GM23248 (cell line): ENCODE measurements at regions not wholly inside any gene's neighbourhood (a gene's known extent, or its start where the extent isn't known, plus 50 kb on each side); places are given as distances from the start of the nearest gene placed in this dataset.

ENCODE experiments used
- DNase-seq: peaks from one replicate; pipeline ENCODE4 v3.0.0-alpha.2; 2015
- H2AFZ ChIP-seq: fragments of 200-600 bp; sonication (generic); 2 replicates; pipeline ENCODE4 v1.6.1; 2016; ENCODE audit warnings: antibody characterized with exemption
- H3F3A ChIP-seq: fragments of 200-600 bp; sonication (generic); 2 replicates; pipeline ENCODE4 v1.6.1; 2016; ENCODE audit warnings: mild to moderate bottlenecking, antibody characterized with exemption, mixed run types; ENCODE audit not compliant: insufficient read depth
- H3K27ac ChIP-seq: fragments of 200-600 bp; sonication (generic); 2 replicates; pipeline ENCODE4 v1.5.1; 2016; ENCODE audit warnings: mild to moderate bottlenecking
- H3K27me3 ChIP-seq: fragments of 200-600 bp; sonication (generic); replicated peaks from 2 replicates; pipeline ENCODE4 v1.6.1; 2016; ENCODE audit warnings: mild to moderate bottlenecking; ENCODE audit not compliant: insufficient read depth
- H3K36me3 ChIP-seq: fragments of 200-600 bp; sonication (generic); 2 replicates; pipeline ENCODE4 v1.6.1; 2016; ENCODE audit warnings: low read depth, mild to moderate bottlenecking
- H3K4me1 ChIP-seq: fragments of 200-600 bp; sonication (generic); 2 replicates; pipeline ENCODE4 v1.6.1; 2016; ENCODE audit warnings: mild to moderate bottlenecking; ENCODE audit not compliant: insufficient read depth
- H3K4me2 ChIP-seq: fragments of 200-600 bp; sonication (generic); one replicate; pipeline ENCODE4 v1.6.1; 2016; ENCODE audit warnings: mild to moderate bottlenecking; ENCODE audit not compliant: unreplicated experiment
- H3K4me3 ChIP-seq: fragments of 200-600 bp; sonication (generic); 2 replicates; pipeline ENCODE4 v1.5.1; 2016; ENCODE audit warnings: mild to moderate bottlenecking
- H3K79me2 ChIP-seq: fragments of 200-600 bp; sonication (generic); 2 replicates; pipeline ENCODE4 v1.6.1; 2016; ENCODE audit warnings: mild to moderate bottlenecking; ENCODE audit not compliant: insufficient read depth
- H3K9ac ChIP-seq: fragments of 200-600 bp; sonication (generic); 2 replicates; pipeline ENCODE4 v1.6.1; 2016; ENCODE audit warnings: mild to moderate bottlenecking
- H3K9me2 ChIP-seq: fragments of 200-600 bp; sonication (generic); 2 replicates; pipeline ENCODE4 v1.6.1; 2016; ENCODE audit warnings: mixed run types, mild to moderate bottlenecking, moderate library complexity; ENCODE audit not compliant: insufficient read depth
- H3K9me3 ChIP-seq: fragments of 200-600 bp; sonication (generic); one replicate; pipeline ENCODE4 v1.6.1; 2017; ENCODE audit warnings: low read depth
- H4K20me1 ChIP-seq: fragments of 200-600 bp; sonication (generic); 2 replicates; pipeline ENCODE4 v1.6.0; 2016; ENCODE audit not compliant: insufficient read depth
- EZH2 ChIP-seq: fragments of 200-600 bp; sonication (generic); IDR thresholded peaks from 2 replicates; pipeline ENCODE4 v1.6.1; 2018; ENCODE audit warnings: antibody characterized with exemption, mild to moderate bottlenecking; ENCODE audit not compliant: insufficient read depth, poor library complexity, severe bottlenecking
- EZH2phosphoT487 ChIP-seq: fragments of 200-600 bp; sonication (generic); IDR thresholded peaks from 2 replicates; pipeline ENCODE4 v1.6.1; 2018; ENCODE audit warnings: antibody characterized with exemption, moderate library complexity, mild to moderate bottlenecking, low read depth; ENCODE audit not compliant: insufficient read depth
- WGBS, 2 experiments: methylation state at CpG; one replicate each; pipeline ENCODE4 v1.1.6; 2015 to 2017; ENCODE audit warnings: low lambda C conversion rate in 2 of 2, low coverage in 1 of 2; ENCODE audit errors: missing lambda C conversion rate in 2 of 2; 5-methylcytosine and 5-hydroxymethylcytosine counted together
- in situ Hi-C: fragments of 300-500 bp; cut with MboI; formaldehyde crosslinking; loops from 2 replicates; pipeline ENCODE4 v1.15.0; 2020

- no peaks in the 10 kb centered on the region for H3K9me3 ChIP-seq
- H3K79me2 ChIP-seq, result no peaks in the 10 kb centered on the region
- H3K4me2 ChIP-seq, result no peak overlapping the region
- no peaks in the 10 kb centered on the region for H3K27me3 ChIP-seq
- no peak for TF ChIP-seq EZH2phosphoT487
- TF ChIP-seq EZH2, result no peak
- H3K9ac ChIP-seq, result no peak overlapping the region
- in situ Hi-C loops, result no loop called here
- no peak overlapping the region for H3K4me3 ChIP-seq
- 0 out of 2 replicates have a peak, but pooled peaks cover 9% of the 10 kb centered on the region for H3F3A ChIP-seq
- WGBS, 2 experiments, result 97 to 100% methylated on average over 1 of the region's 1 CpG
- H3K36me3 ChIP-seq, result no peaks in the 10 kb centered on the region
- H3K9me2 ChIP-seq, result no peaks in the 10 kb centered on the region
- DNase-seq, result no peak
- no peaks in the 10 kb centered on the region for H4K20me1 ChIP-seq
- H2AFZ ChIP-seq, result no peak overlapping the region
- H3K27ac ChIP-seq, result no peak overlapping the region
- peaks cover 8% of the 10 kb centered on the region; the same call in 1 of the 2 replicates for H3K4me1 ChIP-seq
These were observed 60.4 kb upstream of the BTG1 start for GRCh38 chr12:92206011-92206410.

- Histone ChIP-seq H3K36me3 (no peaks in the 10 kb centered on the region), H3K4me3 (no peak overlapping the region), H3F3A (no peaks in the 10 kb centered on the region), H3K27ac (no peak overlapping the region), H3K9me2 (0 out of 2 replicates have a peak, but pooled peaks cover 4% of the 10 kb centered on the region), H3K9ac (no peak overlapping the region), H3K4me2 (no peak overlapping the region), H4K20me1 (no peaks in the 10 kb centered on the region), H3K79me2 (no peaks in the 10 kb centered on the region), H3K27me3 (no peaks in the 10 kb centered on the region), H3K9me3 (no peaks in the 10 kb centered on the region), H3K4me1 (no peaks in the 10 kb centered on the region), H2AFZ (no peak overlapping the region)
- WGBS, 2 experiments, result 72 to 76% methylated on average over 6 of the region's 6 CpGs
- DNase-seq, result peak; percentile 40
- TF ChIP-seq EZH2 (no peak), EZH2phosphoT487 (no peak)
- in situ Hi-C loops, result no loop called here
These were observed 54.4 kb upstream of the BTG1 start for GRCh38 chr12:92199819-92200576.

- Histone ChIP-seq H2AFZ (no peak overlapping the region), H4K20me1 (no peaks in the 10 kb centered on the region), H3K27me3 (no peaks in the 10 kb centered on the region), H3K4me1 (no peaks in the 10 kb centered on the region), H3F3A (no peaks in the 10 kb centered on the region), H3K9me3 (no peaks in the 10 kb centered on the region), H3K9ac (no peak overlapping the region), H3K4me3 (no peak overlapping the region), H3K27ac (no peak overlapping the region), H3K36me3 (no peaks in the 10 kb centered on the region), H3K79me2 (no peaks in the 10 kb centered on the region), H3K9me2 (0 out of 2 replicates have a peak, but pooled peaks cover 4% of the 10 kb centered on the region), H3K4me2 (no peak overlapping the region)
- 67 to 71% methylated on average over 4 of the region's 4 CpGs for WGBS, 2 experiments
- DNase-seq, result no peak
- TF ChIP-seq EZH2 (no peak), EZH2phosphoT487 (no peak)
- in situ Hi-C loops, result no loop called here
These were observed 52.2 kb upstream of the BTG1 start for GRCh38 chr12:92197815-92198214.

- H3K4me2 ChIP-seq, result no peak overlapping the region
- TF ChIP-seq EZH2phosphoT487, result no peak
- no peak for TF ChIP-seq EZH2
- H3K9me2 ChIP-seq, result 0 out of 2 replicates have a peak, but pooled peaks cover 4% of the 10 kb centered on the region
- no peaks in the 10 kb centered on the region for H3K27me3 ChIP-seq
- H3K9me3 ChIP-seq, result no peaks in the 10 kb centered on the region
- H2AFZ ChIP-seq, result no peak overlapping the region
- 88 to 92% methylated on average over 1 of the region's 1 CpG for WGBS, 2 experiments
- no peak for DNase-seq
- in situ Hi-C loops, result no loop called here
- no peaks in the 10 kb centered on the region for H3K36me3 ChIP-seq
- H3K4me3 ChIP-seq, result no peak overlapping the region
- no peaks in the 10 kb centered on the region for H3F3A ChIP-seq
- H3K4me1 ChIP-seq, result no peaks in the 10 kb centered on the region
- H3K79me2 ChIP-seq, result no peaks in the 10 kb centered on the region
- no peak overlapping the region for H3K9ac ChIP-seq
- H4K20me1 ChIP-seq, result no peaks in the 10 kb centered on the region
- H3K27ac ChIP-seq, result no peak overlapping the region
These were observed 50.7 kb upstream of the BTG1 start for GRCh38 chr12:92196368-92196767.
